PC-9 (cell line): ENCODE measurements at regions not wholly inside any gene's neighbourhood (a gene's known extent, or its start where the extent isn't known, plus 50 kb on each side); places are given as distances from the start of the nearest gene placed in this dataset.

ENCODE experiments used
- CTCF ChIP-seq: fragments of 200-600 bp; sonication (generic); conservative IDR thresholded peaks from 2 replicates; pipeline ENCODE4 v1.6.1; 2017; ENCODE audit warnings: mixed run types, antibody characterized with exemption, mild to moderate bottlenecking, moderate library complexity
- EZH2 ChIP-seq: fragments of 200-600 bp; sonication (generic); IDR thresholded peaks from 2 replicates; pipeline ENCODE4 v1.8.0; 2017; ENCODE audit warnings: antibody characterized with exemption, low read depth

- TF ChIP-seq CTCF (no peak), EZH2 (no peak)
Observed at GRCh38 chr6:56877922-56878321, 77.0 kb upstream of the BEND6 start.
